ENCODE measurements at regions not wholly inside any gene's neighbourhood (a gene's known extent, or its start where the extent isn't known, plus 50 kb on each side); places are given as distances from the start of the nearest gene placed in this dataset.
"Not testable (repeated sequence)": the region's sequence is repeated elsewhere in the genome, so short reads cannot be mapped to it uniquely, and the experiment has no call there.

DNA sequence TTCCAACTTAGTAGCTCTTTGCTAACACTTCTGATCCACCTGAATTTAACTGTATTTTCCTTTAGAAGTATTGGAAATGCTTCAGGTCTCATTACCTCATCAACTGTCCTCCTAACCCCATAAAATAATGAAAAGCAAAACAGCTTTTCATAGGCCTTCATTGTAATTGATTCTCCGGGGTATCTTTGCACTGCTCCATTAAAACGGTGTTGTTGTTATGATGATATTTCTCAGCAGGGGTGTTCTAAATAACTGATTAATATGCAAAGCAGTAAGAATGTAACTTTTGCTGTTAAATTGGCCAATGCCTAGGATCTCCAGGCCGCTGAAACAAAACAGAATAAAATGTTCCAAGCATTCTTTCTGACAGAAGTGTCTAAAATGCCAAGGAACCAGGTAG is 1983.2 kb downstream of the EFNA5 start:
- DNase-seq (ENCODE audit: low spot score): no peak

DNA sequence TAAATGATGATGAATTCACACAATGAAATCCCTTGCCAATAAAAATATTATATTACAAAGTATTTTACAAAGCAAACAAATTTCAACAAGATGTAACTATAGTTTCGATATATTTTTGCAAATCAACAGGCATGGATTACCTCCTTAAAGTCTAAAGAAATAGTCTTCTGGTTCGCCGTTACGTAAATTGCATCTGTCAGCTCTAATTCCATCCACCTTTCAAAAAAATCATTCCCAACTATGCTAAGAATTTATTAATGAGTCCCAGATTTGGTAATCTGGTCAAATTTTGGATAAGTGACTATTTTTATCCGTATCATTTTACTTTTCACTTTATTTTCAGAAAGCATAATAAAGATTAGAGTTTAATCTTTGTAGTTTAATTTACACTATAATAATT is 1984.9 kb downstream of the EFNA5 start:
- DNase-seq (ENCODE audit: low spot score): no peak

DNA sequence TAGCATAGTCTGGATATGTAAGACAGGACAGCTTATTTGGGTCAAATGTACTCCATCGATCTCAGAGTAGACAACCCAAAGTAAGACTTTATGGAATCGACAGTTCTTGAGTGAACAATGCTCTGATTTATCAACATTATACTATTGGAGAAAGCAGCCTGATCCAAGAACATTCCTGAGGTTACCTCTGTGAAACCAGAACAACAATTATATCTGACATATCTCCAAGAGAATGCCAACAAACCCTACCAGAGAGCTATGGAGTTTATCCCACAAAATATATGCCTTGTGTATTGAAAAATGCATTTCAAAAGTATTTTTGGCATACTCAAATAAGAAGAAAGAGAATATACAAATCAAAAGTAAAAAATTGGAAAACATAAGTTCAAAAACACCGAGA is 1985.9 kb downstream of the EFNA5 start:
- DNase-seq (ENCODE audit: low spot score): no peak

DNA sequence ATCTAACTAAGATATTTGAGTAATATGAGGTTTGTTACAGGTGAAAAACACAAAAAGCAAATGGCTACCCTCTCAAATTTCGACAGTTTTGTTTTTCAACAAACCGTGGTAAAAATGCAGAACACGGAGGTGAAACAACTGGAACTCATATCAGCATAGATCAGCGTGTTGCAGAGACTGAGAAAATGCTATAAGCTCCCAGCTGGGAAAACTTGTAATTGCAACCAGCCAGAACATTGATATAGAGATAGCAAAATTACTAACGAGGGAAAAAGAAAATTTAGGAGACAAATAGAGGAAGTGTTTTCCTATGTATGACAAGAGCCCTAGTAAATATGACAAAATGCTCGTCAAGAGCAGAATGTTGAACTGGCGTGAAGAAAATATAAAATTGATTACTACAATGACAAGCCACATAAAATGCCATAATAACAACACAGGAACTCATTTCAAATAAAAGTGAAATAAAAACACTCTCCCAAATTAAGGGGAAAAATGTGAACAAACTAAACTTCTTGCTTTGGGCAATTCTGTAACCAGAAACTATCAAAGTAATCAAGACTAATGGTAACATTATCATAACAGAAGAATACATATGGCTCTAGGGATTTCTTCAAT is 1989.8 kb downstream of the EFNA5 start:
- DNase-seq (ENCODE audit: low spot score): no peak

DNA sequence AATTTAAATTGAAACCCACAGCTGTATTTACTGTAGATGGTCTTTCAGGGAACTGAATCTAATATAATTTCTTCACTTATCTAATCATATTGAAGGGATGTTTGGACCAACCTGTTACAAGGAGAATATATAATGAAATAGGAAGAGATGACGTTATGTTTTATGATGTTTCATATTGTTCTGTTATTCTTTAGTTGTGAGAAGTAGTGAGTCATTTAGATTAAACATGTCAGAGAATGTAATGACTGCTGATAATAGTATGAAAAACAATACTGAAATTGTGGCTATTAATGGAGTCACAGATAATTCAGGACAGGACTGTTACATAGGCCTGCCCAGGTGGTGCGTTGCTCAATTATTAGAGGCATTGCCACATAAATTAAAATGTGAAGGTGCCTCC is 1993.4 kb downstream of the EFNA5 start:
- DNase-seq (ENCODE audit: low spot score): no peak

DNA sequence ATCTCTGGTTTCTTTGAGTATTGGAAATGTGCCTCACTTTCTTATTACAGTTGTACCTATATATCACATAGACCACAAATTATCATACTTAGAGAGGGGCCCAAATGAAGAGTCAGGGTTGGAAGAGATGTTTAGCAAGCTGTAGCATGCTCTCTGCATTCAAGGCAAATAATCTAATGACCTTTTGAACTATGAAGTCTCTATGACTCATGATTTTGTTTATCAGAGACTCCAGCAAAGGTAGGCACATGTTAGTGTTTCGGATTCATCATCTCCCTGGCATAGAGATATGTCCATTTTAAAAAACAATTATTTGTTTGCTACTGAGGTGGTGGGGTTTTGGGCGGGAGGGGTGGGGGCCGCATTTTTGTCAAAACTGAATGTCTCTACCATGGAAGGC is 2000.1 kb downstream of the EFNA5 start:
- DNase-seq (ENCODE audit: low spot score): no peak

DNA sequence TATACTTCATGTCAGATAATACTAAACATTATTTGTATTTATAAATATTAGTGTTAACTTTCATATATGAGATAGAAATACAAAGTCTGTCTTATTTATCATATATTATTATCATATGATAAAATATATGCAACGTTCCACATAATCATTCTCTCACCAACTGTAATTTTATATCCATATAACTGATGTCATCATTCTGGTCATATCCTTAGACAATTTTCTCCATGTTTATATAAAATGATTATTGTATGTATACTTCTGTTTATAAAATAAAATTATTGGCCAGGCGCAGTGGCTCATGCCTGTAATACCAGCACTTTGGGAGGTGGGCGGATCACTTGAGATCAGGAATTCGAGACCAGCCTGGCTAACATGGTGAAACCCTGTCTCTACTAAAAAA is 2007.1 kb downstream of the EFNA5 start:
- DNase-seq (ENCODE audit: low spot score): no peak

DNA sequence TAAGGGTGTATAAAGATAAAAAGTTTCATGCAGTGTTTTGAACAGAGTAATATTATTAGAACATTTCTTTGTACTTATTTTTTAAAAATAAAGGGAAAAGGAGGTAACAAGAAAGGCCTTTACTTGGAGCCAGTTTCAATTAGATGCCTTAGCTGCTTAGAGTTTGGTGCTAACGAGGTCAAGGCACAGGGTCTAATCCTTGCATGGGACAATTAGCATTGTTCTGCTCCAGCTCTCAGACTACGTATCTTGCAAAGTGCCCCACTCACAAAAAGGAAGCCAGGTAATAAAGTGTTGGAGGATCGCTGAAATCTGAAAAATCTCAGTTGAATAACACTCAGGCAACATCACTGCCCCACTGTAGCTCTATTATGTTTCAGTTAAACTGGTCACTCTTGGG is 2011.3 kb downstream of the EFNA5 start:
- no peak for DNase-seq (ENCODE audit: low spot score)

DNA sequence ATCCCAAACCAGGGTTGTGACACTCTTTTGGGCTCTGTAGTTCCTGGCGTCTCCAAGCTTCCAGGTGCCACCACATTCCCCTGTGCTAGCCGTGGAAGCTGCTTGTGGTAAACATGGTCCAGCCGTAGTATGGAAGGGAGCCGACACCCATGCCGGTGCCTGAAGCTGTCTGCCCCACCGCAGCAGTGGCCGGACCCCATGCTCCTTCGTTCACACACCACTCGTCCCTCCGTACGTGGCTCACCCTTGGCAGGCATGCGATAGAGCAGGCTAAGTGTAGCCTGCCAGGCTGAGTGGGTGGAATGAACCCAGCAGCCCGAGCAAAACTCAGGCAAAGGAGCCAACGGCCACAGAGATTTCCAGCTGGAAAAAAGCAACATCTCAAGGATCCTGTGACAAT is 2030.4 kb downstream of the EFNA5 start:
- no peak for DNase-seq (ENCODE audit: low spot score)

DNA sequence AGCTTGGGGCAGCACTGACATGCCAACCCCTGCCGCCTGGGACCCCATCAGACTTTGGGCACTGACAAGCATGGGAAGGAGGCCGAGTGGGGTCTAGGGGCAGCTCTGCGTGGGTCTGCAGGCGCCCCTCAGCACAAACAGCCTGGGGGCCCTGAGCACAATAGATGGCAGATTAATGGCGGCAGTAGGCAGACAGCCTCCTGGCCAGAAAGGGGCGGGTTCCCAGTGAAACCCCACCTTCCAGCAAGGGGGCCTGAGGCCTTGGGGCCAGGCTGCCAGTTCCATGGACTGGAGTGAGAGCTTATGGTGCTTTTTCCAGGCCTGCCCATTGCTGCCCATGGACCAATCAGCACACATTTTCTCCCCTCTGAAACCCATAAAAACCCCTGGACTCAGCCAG is 2031.2 kb downstream of the EFNA5 start:
- DNase-seq (ENCODE audit: low spot score): no peak

DNA sequence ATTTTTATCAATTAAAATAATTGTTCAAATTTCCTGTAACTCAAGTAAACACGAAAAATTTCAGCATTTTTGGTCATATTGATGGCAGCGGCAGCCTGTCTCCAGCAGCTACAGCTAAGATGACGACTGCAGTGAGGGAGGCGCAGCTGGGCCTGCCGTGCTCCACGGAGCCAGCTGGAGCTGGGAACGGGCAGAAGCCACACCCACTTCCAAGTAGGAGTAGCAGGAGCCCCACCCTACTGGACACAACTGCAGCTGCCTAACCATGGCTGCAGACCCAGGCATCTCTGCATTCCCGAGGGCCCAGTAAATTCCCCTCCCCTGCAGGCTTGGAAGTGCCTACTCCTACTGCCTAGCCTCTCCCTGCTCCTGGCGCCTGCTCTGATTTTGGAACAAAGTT is 2031.7 kb downstream of the EFNA5 start:
- DNase-seq (ENCODE audit: low spot score): no peak

DNA sequence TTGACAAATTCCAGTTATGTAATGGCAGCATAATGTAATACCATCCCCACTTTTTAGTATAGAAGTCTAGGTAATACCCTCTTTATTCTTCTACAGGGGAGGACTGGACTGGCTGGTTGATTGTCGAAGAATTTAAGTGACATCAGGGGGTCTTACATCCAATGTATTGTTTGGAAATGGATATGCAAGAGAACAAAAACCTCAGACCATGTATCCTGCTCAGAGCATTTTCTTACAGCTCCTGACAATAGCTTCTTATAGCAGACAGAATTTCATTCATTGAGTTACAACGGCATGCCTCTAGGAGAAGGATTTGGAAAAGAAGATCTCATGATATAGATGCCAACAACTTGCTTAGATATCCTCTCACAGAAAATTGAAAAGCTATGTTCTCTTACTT is 2032.3 kb downstream of the EFNA5 start:
- DNase-seq (ENCODE audit: low spot score): no peak

DNA sequence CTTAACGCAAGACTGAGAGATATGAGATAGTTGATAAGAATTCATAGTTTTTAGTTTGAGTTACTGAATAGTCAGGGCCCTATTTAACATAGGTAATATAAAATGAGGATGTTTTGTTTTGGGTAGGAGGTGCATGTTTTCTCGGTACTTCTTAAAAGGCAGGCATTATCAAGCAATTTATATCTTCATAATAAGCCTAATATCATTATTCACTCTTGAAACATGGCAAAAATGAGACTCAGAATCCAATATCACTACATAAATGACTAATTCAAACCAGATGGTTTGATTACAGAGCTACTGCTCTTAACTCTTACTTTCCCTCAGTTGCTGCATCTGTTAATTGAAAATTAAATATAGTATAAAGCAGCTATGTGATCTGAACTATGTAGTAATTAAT is 2038.7 kb downstream of the EFNA5 start:
- no peak for DNase-seq (ENCODE audit: low spot score)

DNA sequence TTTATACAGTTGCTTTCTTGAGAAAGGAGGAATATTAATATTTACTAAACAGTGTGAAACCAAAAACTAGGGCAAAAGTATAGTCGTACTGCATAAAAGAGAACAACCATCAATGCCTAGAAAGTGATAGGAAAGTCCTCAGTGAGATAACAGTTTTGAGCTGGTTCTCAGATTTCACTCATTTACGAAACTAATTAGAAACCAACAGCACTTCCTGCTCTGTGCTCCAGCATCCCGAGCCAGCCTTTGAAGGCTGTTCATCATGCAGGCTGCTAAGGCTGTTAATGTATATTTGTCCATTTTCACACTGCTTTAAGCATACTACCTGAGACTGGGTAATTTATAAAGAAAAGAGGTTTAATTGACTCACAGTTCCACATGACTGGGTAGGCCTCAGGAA is 2039.9 kb downstream of the EFNA5 start:
- no peak for DNase-seq (ENCODE audit: low spot score)

DNA sequence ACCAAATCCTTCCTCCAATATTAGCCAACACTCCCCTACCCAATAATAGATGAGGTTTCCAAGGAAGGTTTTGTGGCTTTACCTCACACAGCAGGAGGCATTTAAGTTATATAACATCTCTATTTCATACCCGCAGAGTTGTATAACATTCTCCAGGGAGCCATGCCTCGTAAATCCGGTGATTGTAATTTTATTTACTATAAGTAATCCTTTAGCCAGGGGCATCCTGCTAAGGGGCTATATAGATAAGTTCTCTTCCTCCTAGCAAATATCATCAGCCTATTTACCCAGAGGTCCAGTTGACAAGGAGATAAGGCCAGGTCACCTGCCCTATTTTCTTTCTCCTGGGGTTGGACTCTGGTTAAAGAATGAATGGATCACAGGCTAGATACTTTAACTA is 2051.0 kb downstream of the EFNA5 start:
- no peak for DNase-seq (ENCODE audit: low spot score)

DNA sequence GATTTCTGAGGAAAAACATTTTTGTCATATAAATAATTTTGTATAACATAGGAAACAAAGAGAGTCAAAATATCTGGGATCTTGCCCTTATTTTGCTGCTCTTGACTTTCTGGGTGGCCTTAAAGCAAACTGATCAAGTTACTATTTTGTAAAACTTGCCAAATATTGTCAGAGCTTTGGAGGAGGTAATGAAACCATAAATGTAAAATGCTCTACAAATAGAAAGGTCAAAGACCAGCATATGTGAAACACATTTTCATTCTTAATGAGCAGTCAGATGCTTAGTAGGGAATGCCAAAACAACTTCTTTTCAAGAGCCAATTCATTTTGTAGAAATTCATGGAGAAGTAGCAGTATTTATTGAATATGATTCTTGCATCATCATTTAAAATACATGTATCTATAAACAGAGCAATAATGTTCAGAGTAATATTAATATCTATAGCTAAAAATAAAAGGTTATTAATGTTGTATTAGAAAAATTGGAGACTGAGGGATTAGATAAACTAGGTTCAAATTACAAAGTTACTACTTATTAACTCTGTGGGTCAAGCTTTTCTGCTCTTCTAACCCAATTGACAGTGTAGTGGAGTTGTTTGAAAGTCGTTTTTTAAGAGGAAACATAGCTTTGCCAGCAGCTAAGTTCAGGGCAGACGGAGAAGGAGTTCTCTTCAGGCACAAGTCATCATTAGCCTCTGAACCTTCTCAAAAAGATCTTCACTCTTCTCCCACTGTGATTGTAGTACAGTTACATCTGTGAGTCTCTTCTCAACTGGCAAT is 2053.1 kb downstream of the EFNA5 start:
- no peak for DNase-seq (ENCODE audit: low spot score)

DNA sequence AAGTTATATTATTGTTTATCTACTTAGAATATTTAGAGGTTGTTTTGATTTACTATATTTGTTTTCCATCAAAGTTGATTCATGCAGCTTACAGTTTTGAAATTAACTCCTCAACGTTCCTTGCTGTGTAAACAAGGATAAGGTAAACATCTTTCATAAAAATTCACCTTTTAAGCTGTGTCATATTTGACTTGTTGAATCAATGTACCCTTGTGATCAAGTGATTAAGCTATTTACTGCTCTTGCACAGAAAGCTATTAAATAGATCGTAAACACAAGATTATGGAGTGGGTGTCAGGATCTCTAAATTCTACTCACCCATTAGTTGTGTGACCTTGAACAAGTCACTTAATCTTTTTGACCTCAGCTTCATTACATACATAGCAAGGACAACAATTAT is 2054.0 kb upstream of the NUDT12 start:
- DNase-seq (ENCODE audit: low spot score): no peak

DNA sequence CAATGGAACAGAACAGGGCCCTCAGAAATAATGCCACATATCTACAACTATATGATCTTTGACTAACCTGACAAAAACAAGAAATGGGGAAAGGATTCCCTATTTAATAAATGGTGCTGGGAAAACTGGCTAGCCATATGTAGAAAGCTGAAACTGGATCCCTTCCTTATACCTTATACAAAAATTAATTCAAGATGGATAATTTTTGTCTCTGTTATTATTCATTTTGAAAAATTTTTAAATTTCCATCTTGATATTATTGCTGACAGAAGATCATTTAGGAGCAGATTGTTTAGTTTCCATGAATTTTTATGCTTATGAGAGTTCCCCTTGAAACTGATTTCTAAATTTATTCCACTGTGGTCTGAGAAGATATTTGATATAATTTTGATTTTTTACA is 2039.8 kb upstream of the NUDT12 start:
- DNase-seq (ENCODE audit: low spot score): not testable (repeated sequence)

DNA sequence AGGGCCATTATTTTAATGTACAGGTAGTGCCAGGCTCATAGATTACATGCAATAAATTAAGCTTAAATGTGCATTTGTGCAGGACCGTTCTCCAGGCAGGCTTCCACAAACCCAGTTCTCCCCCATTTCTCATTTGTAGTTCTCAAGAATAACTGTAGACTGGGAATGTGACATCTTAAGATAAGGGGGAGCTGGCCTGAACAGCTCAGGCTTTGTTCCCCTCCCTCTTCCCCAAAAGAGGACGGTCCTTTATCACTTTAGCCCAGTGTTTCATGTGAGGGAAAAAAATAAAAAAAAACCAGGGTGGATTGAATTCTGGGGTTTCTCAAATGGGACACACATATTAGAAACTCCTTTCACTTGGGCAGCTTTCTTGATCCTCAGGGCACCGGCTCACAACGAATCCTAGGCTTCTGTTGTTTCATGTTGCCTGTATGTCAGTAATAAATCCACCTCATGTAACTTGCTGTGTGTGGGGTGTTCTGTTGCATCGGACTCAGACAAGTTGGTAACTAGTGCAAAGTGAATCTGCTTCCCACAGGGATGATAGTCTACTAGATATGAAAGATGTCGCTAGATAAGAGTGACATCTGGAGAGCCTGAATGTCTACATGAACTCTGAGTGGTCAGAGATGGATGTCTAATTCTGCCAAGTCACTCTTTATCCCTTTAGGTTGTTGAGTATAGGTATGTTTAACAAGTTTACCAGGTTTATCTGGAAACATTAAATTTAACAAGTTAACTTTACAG is 2030.6 kb upstream of the NUDT12 start:
- DNase-seq (ENCODE audit: low spot score): no peak

DNA sequence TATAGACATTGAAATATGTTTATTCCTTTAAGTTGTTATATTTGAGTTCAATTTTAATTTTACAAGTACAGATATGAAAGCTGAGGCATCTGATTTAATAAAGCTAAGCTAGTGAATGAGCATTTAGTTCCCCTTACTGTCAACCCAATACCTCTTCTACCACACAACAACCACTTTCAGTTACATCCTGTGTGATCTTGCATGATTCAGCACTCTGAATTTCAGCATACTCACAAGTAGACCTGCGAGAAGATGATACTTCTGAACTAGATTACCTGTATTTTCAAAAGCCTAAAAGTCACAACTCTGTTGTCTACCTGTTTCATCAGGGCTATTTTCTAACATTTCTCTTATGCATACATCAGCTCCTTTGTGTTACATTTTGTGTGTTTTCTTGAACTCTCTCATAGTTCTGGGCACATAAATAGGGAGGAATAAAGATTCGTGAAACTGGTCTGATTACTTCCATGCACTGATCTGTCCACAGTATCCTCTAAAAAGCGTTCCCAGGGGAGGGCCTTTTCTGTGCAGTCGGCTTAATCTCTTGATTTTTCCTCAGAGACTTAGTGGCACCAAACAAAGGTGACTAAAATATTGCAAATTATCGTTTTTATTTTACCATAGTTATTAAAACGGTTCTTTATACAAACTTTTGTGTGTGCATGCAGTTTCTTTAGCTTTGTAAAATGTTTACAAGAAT is 2025.5 kb upstream of the NUDT12 start:
- no peak for DNase-seq (ENCODE audit: low spot score)

DNA sequence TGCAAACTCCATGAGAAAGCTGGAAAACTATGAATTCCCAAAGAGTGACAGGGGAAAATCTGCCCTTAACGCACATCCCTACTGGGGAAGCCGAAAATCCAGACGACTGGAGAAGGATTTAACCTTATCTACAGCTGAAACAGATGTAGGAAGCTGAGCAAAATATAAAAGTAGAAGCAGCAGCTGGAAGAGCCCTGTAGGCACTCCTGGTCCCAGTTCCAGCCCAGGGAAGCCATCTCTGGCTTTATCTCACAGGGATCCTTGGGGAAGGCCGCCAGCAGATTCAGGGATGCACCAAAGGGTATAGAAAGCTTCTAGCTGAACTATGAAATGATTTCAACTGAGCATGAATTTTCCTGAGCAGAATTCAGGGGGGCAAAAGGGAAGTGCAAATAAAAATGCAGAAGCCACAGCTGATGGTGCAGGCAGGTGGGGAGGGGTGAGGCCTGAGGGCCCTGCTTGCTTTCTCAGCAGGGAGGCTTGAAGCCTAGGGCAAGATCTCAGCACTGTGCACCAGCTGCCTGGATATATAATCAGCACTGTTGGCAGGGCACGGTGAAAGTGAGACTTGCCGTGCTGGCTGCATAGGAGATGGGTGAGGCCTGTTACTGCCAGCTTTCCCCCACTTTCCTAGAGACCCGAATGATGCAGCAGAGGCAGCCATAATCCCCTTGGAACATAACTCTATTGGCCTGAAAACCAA is 2019.5 kb upstream of the NUDT12 start:
- DNase-seq (ENCODE audit: low spot score): no peak

DNA sequence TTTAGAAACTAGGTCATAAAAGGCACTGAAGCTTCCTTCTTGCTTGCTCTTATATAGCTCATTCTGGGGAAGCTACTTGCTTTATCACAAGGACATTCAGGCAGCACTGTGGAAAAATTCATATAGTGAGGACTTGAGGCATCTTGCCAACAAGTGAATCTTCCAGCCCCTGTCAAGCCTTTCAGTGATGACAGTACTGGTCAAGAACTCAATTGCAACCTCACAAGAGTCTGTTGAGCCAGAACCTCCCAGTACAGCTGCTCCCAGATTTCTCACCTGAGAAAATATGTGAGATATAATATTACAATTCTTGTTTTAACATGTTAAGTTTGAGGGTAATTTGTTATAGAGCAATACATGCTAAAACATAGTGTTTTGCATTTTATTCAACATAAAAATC is 2011.0 kb upstream of the NUDT12 start:
- no peak for DNase-seq (ENCODE audit: low spot score)

Data from COLO829 (cell line).